OCI-LY7 (cell line): ENCODE measurements at regions not wholly inside any gene's neighbourhood (a gene's known extent, or its start where the extent isn't known, plus 50 kb on each side); places are given as distances from the start of the nearest gene placed in this dataset.

ENCODE experiments used
- BruUV-seq: library from RNA; stranded (reverse); fragments of 400-500 nt; replicated peaks from 2 replicates; lab custom pipeline; 2021; lab: Mats Ljungman, UMichigan
- CTCF ChIA-PET: fragments of 300-600 bp; sonication (Branson Sonifier 250); formaldehyde crosslinking; loops from one replicate; lab custom pipeline; 2022; ENCODE audit warnings: antibody characterized with exemption; ENCODE audit not compliant: unreplicated experiment; lab: Charles Lee
- POLR2A ChIA-PET: fragments of 300-600 bp; sonication (Branson Sonifier 250); formaldehyde crosslinking; loops from one replicate; lab custom pipeline; 2022; ENCODE audit warnings: antibody characterized with exemption; lab: Charles Lee
- DNase-seq: peaks from one replicate; pipeline ENCODE4 v3.0.0-alpha.2; 2015; ENCODE audit warnings: low spot score
- H2AFZ ChIP-seq: fragments of 200-600 bp; sonication (generic), shearing (Covaris generic); 2 replicates; pipeline ENCODE4 v1.6.1; 2014; ENCODE audit warnings: mild to moderate bottlenecking, antibody characterized with exemption, low read length, moderate library complexity
- H3K27ac ChIP-seq: fragments of 200-600 bp; sonication (generic); 2 replicates; pipeline ENCODE4 v1.5.1; 2014; ENCODE audit warnings: mixed run types, low read depth, mild to moderate bottlenecking, moderate library complexity, low read length, inconsistent platforms; ENCODE audit not compliant: poor library complexity, severe bottlenecking
- H3K36me3 ChIP-seq: fragments of 200-600 bp; sonication (generic); 2 replicates; pipeline ENCODE4 v1.6.1; 2014; ENCODE audit warnings: mild to moderate bottlenecking, antibody characterized with exemption, low read length, moderate library complexity, mixed read lengths; ENCODE audit not compliant: insufficient read depth
- H3K4me1 ChIP-seq: fragments of 200-600 bp; sonication (generic); 2 replicates; pipeline ENCODE4 v1.5.1; 2014; ENCODE audit warnings: mild to moderate bottlenecking, low read length; ENCODE audit not compliant: insufficient read depth, poor library complexity, severe bottlenecking
- H3K4me2 ChIP-seq: fragments of 200-600 bp; sonication (generic); 2 replicates; pipeline ENCODE4 v1.6.1; 2014; ENCODE audit warnings: mild to moderate bottlenecking, low read length
- H3K4me3 ChIP-seq: fragments of 200-600 bp; sonication (generic); 2 replicates; pipeline ENCODE4 v1.5.1; 2014; ENCODE audit warnings: mild to moderate bottlenecking, low read depth, low read length; ENCODE audit not compliant: poor library complexity, severe bottlenecking
- H3K79me2 ChIP-seq: fragments of 200-600 bp; sonication (generic); 2 replicates; pipeline ENCODE4 v1.6.1; 2016; ENCODE audit warnings: low read depth, mild to moderate bottlenecking, low read length, moderate library complexity, mixed read lengths; ENCODE audit not compliant: insufficient read depth
- H3K9me2 ChIP-seq: fragments of 200-600 bp; sonication (generic); 2 replicates; pipeline ENCODE4 v1.6.1; 2016; ENCODE audit warnings: mild to moderate bottlenecking, low read length, mixed read lengths; ENCODE audit not compliant: insufficient read depth
- H3K9me3 ChIP-seq: fragments of 200-600 bp; sonication (generic); 2 replicates; pipeline ENCODE4 v1.6.1; 2014; ENCODE audit warnings: mild to moderate bottlenecking, mixed run types, low read length, mixed read lengths
- H4K20me1 ChIP-seq: fragments of 200-600 bp; sonication (generic); 2 replicates; pipeline ENCODE4 v1.6.1; 2014; ENCODE audit warnings: mild to moderate bottlenecking, antibody characterized with exemption, low read length, moderate library complexity, mixed read lengths; ENCODE audit not compliant: insufficient read depth
- EZH2phosphoT487 ChIP-seq: fragments of 200-600 bp; sonication (generic); IDR thresholded peaks from 2 replicates; pipeline ENCODE4 v1.6.1; 2018; ENCODE audit warnings: low read depth, borderline replicate concordance, mild to moderate bottlenecking, mixed run types, antibody characterized with exemption, low read length, moderate library complexity, mixed read lengths
- intact Hi-C: fragments of 100-400 bp; cut with micrococcal nuclease; formaldehyde crosslinking; loops from one replicate; pipeline ENCODE4 v1.10.0; 2022; ENCODE audit not compliant: unreplicated experiment
- TF ChIP-seq, protein P1 (sequence below): fragments of 200-600 bp; sonication (generic); conservative IDR thresholded peaks from 2 replicates; pipeline ENCODE4 v1.5.1; 2014; ENCODE audit warnings: mild to moderate bottlenecking, antibody characterized with exemption, low read length, moderate library complexity, mixed read lengths

DNA sequence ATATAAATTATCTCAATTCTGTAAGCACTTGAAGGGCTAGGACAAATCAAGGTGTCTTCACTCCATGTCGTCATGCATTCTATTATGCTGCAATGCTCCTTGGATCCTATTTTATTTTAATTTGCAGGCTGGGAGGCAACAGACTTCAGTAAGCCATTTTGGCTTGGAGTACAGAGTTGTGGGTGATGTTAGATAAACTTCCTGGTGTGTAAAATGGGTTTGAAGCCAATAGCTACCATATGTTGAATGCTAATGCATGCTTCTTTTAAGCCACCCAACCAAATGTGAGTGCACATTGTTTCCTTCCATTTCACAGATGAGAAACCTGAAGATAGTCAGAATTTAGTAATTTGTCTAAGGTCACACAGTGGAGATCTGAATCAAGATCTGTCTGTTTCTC is 482.8 kb downstream of the DISC1 start:
- no peaks in the 10 kb centered on the region for H3K36me3 ChIP-seq
- POLR2A ChIA-PET = no interaction called here
- no peak overlapping the region for H2AFZ ChIP-seq
- no TSS peak for BruUV-seq
- TF ChIP-seq, protein P1, sequence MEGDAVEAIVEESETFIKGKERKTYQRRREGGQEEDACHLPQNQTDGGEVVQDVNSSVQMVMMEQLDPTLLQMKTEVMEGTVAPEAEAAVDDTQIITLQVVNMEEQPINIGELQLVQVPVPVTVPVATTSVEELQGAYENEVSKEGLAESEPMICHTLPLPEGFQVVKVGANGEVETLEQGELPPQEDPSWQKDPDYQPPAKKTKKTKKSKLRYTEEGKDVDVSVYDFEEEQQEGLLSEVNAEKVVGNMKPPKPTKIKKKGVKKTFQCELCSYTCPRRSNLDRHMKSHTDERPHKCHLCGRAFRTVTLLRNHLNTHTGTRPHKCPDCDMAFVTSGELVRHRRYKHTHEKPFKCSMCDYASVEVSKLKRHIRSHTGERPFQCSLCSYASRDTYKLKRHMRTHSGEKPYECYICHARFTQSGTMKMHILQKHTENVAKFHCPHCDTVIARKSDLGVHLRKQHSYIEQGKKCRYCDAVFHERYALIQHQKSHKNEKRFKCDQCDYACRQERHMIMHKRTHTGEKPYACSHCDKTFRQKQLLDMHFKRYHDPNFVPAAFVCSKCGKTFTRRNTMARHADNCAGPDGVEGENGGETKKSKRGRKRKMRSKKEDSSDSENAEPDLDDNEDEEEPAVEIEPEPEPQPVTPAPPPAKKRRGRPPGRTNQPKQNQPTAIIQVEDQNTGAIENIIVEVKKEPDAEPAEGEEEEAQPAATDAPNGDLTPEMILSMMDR = no peak
- TF ChIP-seq EZH2phosphoT487 = no peak
- intact Hi-C loops = no loop called here
- no peak overlapping the region for H3K4me3 ChIP-seq
- no peaks in the 10 kb centered on the region for H3K79me2 ChIP-seq
- DNase-seq = no peak
- no peaks in the 10 kb centered on the region for H4K20me1 ChIP-seq
- no peaks in the 10 kb centered on the region for H3K9me3 ChIP-seq
- no peak overlapping the region for H3K27ac ChIP-seq
- CTCF ChIA-PET = no interaction called here
- H3K4me1 ChIP-seq = no peaks in the 10 kb centered on the region
- no peak overlapping the region for H3K4me2 ChIP-seq
- no peaks in the 10 kb centered on the region for H3K9me2 ChIP-seq

DNA sequence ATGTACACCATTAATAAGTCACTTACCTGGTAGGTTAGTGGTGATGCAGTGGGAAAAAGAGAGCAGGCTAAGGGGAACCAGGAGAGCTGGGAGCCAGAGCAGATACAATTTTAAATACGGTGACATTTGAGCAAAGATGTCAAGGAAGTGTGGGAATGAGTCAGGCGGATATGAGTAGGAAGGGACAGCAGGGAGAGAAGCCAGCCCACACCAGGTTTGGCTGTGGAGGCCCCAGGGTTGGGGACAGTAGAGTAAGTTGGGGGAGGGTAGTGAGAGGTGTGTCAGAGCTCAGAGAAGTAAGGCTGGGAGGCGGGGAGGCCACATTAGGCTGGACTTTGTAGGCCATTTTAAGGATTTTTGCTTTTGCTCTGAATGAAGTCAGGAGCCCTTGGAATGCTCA is 482.0 kb downstream of the DISC1 start:
- Histone ChIP-seq H3K9me3 (no peaks in the 10 kb centered on the region), H3K4me2 (no peak overlapping the region), H3K36me3 (no peaks in the 10 kb centered on the region), H3K9me2 (no peaks in the 10 kb centered on the region), H3K4me3 (no peak overlapping the region), H4K20me1 (no peaks in the 10 kb centered on the region), H3K79me2 (no peaks in the 10 kb centered on the region), H2AFZ (no peak overlapping the region), H3K4me1 (no peaks in the 10 kb centered on the region), H3K27ac (no peak overlapping the region)
- ChIA-PET POLR2A (no interaction called here), CTCF (no interaction called here)
- BruUV-seq = no TSS peak
- DNase-seq = no peak
- TF ChIP-seq, protein P1 = no peak
- no peak for TF ChIP-seq EZH2phosphoT487
- intact Hi-C loops = no loop called here

DNA sequence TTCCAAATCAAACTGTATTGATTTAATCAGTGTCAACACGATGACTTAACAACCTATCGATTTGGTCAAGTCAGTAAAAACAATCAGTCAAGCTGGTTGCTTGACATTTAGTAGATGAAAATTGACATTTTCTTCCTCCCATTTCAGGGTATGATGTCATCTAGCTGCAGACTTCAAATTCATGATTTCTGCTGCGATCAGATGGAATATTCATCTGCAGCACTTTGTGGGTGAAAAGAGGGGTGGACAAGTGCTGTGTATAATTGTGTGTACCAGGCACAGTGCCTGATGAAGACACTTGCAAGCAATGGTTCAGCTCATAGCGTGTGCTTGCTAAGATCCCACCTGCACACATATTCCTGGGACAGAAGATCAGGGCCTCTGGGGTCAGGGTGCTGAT is 479.8 kb downstream of the DISC1 start:
- BruUV-seq = no TSS peak
- DNase-seq = no peak
- Histone ChIP-seq H3K4me1 (no peaks in the 10 kb centered on the region), H3K79me2 (no peaks in the 10 kb centered on the region), H3K4me3 (no peak overlapping the region), H3K36me3 (no peaks in the 10 kb centered on the region), H3K4me2 (no peak overlapping the region), H4K20me1 (no peaks in the 10 kb centered on the region), H3K9me3 (no peaks in the 10 kb centered on the region), H3K9me2 (no peaks in the 10 kb centered on the region), H3K27ac (no peak overlapping the region), H2AFZ (no peak overlapping the region)
- ChIA-PET POLR2A (interaction anchor here (0.5 kb wide), 1 partner anchor 9 kb away, joined by 3 read pairs; no protein-coding TSS in a partner anchor), CTCF (interaction anchor here (0.6 kb wide), 1 partner anchor 262 kb away, joined by 4 read pairs; no protein-coding TSS in a partner anchor)
- TF ChIP-seq, protein P1 = no peak
- TF ChIP-seq EZH2phosphoT487 = no peak
- intact Hi-C loops = no loop called here
